GM19372 (cell line): ENCODE measurements at regions not wholly inside any gene's neighbourhood (a gene's known extent, or its start where the extent isn't known, plus 50 kb on each side); places are given as distances from the start of the nearest gene placed in this dataset.
"Not testable (repeated sequence)": the region's sequence is repeated elsewhere in the genome, so short reads cannot be mapped to it uniquely, and the experiment has no call there.

Experiments
- ATAC-seq: cut with Tn5 transposase; IDR thresholded peaks from one replicate; pipeline ENCODE4 v1.9.1; 2021; ENCODE audit warnings: mild to moderate bottlenecking, low read depth, moderate library complexity; ENCODE audit not compliant: unreplicated experiment

DNA sequence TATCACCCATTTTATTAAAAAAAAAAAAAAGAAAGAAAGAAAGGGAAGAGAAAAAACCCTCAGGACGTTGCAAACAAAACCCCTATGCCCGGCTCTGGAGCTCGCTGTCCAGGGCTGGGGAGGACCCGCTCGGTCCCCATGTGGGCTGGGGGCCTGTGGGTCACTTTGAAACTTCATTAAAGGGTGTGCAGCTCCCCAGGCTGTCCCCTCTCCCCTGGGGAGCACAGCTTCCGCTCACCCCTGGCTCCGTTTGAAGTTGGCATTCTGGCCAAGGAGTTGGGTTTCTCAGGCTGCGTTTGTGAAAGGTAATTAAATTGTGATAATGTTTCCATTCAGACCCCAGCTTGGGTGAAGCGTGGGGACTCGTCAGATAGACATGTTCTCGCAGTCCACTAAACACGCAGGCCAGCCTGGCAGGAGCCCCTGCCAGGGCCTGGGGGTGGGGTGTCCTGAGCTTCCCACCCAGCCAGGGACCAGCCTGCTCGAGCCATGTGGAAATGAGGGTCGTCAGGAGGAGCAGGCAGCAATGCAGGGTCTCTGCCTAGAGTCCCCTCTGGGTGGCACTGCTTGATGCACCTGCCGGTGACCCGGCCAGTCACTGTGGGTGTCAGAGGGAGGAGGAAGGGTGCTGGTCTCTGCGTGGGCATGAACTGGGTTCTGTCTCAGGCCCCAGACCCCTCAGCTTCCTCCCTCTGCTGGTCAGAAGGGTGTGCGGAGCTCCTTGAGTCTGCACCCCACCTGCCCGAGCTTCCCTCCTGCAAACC, 166.2 kb downstream of the INHBB start:
- ATAC-seq = no peak

DNA sequence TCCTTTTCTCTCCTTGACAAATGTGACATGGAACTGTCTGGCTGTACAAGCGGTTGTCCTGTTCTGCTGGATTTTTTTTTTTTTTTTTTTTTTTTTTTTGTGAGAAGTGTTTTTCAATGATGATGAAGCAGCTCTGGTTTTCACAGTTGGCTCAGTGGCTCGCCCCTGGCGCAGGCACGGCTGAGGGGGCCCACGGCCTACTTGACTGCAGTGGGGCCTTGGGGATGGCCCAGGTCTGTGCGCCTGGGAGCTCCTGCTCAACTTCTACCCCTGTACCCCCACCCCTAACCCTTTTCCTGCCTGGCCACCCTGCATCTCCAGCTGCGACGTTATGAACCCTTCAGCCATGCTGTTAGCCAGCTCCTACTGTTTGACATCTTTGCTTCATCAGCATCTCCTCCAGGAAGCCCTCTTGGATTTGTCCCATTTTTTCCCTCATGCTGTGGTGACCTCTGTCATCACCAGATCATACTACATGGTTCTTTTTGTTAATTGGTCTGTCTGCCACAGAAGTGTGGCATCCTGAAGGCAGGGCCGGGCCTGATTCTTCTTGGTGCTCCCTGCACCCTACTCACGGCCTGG, 167.9 kb downstream of the INHBB start:
- ATAC-seq = no peak

DNA sequence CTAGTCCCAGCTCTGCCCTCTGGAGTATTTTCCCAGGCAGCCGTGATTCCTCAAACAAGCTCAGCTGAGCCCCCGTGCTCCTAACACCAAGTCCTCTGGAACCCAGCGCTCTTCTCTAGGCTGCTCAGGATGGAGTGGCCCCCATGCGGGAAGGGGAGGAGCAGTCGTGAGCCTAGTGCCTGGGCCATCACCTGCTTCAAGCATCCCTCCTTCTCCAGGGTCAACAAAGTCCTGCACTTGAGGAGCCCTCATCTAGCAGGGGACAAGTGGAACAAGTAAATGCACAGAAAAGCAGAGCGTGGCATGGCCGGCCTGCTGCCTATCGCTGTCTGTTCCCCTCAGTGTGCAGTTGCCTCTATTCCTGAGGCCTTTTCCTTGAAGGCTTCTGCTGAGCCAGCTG, 168.6 kb downstream of the INHBB start:
- ATAC-seq = no peak

DNA sequence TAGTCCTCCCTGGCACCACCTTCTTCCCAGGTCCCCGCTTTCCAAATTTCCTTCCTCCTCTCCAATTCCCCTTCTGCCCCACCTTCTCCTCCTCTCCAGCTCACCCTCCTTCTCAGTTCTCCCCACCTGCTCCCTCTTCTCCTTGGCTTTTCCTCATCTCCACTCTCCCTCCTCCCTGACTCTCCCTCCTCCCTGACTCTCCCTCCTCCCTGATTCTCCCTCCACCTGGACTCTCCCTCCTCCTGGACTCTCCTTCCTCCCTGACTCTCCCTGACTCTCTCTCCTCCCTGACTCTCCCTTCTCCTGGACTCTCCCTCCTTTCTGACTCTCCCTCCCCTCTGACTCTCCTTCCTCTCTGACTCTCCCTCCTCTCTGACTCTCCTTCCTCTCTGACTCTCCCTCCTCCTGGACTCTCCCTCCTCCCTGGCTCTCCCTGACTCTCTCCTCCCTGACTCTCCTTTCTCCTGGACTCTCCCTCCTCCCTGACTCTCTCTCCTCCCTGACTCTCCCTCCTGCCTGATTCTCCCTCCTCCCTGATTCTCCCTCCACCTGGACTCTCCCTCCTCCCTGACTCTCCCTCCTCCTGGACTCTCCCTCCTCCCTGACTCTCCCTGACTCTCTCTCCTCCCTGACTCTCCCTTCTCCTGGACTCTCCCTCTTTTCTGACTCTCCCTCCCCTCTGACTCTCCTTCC, 169.3 kb downstream of the INHBB start:
- not testable (repeated sequence) for ATAC-seq

DNA sequence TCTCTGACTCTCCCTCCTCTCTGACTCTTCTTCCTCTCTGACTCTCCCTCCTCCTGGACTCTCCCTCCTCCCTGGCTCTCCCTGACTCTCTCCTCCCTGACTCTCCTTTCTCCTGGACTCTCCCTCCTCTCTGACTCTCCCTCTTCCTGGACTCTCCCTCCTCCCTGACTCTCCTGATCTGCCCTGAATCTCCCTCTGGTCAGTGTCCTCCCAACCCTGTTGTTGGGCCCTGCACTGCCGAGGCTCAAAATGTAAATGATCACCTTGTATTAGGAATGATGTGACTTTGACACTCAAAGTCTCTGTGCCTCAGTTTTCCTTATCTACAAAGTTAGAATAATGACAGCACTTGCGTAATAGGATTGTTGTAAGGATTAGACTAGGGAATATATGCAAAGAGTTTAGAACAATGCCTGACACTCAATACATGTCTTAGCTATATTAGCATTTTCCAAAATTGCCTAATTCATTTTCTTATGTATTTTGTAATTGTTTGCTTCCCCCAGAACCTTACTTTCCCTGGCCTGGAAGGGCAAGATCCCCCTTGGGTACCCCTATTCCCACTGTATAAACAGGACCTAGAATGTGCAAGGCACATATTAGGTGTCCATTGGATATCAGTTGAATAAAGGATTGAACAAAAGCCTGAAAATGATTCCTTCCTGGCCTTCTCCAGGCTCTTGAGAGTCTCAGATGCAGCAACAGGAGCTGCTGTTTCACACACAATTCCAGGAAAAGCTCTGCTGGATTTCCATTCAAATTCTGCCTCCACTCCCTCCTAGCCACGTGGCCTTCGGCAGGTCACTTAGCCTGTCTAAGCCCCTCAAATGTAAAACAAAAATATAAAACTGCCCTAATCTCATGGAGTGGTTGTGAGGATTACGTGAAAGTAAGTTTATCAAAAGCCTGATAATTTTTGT, 170.1 kb downstream of the INHBB start:
- no peak for ATAC-seq

DNA sequence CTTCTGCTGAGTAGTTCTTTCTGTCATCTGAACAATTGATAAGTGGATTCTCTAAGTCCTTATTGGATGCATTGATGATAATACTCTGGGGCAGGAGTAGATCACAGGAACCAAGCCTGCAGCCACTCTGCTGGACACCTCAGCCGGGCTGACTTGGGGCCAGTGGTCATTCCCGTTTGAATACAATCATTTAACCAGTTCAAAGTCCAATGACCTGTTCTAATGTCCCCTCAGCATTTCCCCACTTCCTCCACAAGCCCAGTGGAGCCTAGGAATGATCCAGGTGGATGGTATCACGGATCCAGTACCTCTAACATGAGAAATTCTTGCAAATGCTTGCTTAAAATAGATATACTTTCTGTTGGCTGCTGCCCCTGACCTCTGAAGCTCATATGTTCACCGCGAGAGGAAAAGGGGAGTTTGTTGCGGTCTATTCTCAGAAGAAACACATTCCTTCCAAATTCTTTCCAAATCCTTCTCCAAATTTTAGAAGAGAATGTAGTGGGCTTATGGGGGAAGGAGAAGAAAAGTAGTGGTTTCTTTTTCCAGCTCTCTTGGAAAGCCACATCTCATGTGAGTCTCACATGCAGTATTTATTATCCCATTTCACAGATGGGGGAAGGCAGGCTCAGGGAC, 170.9 kb downstream of the INHBB start:
- no peak for ATAC-seq

DNA sequence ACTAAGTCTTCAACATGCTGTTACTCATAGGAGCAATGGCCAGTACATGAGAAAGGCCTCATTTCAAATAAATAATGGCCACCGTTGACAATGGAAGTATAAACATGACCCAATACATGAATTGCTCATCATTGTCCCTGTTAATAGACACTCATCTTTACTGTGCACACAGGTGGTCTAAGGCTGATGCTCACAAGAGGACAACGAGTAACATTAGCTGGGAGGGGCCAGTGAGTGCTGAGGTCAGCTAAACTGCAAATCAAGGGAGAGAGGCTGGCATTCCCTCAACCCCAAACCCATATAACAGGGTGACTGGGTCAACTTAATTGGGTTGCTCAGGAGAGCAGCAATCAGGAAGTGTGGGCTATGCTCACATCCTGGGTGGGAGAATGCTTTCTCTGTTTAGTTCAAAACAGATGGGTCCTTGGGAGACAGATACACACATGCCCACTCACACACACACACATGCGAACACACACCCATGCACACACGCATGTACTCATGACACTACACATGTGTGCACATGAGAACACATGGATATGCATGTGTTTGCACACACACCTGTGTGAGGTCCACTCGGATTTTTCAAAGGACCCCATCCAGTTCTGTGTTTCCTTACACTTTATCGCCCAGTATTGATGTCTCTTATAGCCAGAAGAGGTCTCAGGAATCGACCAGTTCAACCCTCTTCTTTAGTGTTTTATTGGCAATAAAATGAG, 172.0 kb downstream of the INHBB start:
- ATAC-seq = no peak

DNA sequence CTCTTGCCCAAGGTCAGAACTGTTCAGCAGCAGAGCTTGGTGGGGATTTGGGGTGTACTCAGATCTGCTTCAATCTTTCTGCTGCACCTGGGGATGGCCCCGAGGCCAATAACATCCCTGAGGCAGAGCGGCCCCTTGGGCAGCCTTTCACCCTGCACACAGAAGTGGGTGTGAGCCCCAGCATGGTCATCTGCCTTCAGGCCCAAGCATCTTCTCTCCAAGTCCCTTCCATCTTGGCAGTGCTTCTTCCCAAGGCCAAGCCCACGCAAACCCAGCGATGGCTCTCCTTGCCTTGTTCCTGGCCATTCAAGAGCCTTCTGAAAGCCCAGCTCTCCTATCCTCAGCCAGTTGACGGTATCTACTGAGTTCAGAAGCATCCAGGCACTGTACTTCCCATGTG, 172.9 kb downstream of the INHBB start:
- ATAC-seq = no peak

DNA sequence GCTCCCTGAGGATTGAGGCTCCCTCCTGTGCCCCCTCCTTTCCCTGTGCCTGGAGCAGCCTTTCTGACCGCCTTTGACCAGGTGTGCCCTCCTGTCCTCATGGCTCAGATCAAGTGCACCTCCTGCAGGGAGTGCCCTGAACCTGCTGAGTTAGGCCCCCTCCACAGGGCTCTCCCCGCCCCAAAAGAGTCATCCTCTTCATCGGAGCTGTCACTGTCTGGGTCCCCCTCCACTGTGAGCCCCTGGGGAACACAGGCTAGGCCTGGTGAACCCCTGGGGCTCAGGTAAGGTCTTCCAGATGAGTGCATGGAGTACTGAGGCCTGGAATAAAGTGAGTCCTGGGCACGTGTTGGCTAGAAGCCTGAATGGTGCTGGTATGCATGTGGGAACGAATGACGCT, 173.5 kb downstream of the INHBB start:
- no peak for ATAC-seq

DNA sequence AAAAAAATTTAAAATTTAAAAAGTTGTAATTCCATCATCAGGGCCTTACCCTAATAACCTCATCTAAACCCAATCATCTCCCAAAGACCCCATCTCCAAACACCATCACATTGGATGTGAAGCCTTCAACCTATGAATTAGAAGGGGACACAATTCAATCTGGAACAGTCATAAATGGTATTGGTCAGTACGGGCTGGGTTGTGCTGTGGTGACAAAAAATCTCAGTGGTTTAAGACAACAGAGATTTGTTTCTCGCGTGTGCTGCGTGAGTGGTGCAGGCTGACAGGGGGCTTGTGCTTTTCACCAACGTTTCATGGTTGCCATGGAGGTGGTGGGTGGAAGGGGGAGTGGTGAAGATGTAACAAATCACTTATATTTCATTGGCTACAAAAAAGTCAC, 174.5 kb downstream of the INHBB start:
- no peak for ATAC-seq

DNA sequence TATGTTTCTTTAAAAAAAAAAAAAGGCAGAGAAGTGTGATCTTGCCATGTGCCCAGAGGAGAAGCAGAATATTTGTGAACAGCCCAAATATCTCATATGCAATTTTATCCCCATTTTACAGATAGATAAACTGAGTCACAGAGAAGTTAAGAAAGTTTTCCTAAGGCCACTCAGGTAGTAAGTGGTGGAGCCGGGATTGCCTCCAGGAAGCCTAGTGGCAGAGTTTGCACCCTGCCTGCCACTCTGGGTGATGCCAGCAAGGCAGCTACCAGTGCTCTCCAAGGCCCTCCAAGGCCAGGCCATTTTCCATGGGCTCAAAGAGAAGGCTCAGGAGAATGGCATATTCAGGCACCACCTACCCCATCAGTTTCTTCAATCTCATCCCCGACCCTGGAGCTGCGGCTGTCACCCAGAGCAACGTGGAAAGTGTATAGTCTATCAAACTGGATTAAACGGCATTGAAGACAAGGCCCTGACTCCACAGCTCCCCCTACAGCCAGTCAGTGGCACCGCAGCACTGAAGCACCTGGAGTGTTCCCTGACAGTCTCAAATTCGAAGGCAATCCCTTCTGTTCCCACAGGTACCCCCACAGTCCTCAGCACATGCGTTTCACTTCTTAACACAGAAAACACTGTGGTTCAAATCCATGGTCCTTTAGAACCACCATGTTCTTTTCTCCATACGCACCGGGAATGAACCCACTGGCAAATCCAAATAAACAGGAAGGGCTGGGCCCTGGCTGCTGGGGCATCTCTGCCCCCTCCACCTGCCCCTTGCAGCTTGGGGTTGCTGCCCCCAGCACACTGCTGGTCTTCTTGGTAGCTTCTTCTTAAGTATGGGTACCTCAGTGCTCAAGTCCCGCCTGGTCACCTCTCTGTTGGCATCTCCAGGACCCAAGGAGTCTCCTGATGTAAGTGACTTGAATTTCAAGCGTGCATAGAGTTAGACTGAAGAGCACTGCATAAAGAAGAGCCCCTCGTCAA, 175.3 kb downstream of the INHBB start:
- no peak for ATAC-seq

DNA sequence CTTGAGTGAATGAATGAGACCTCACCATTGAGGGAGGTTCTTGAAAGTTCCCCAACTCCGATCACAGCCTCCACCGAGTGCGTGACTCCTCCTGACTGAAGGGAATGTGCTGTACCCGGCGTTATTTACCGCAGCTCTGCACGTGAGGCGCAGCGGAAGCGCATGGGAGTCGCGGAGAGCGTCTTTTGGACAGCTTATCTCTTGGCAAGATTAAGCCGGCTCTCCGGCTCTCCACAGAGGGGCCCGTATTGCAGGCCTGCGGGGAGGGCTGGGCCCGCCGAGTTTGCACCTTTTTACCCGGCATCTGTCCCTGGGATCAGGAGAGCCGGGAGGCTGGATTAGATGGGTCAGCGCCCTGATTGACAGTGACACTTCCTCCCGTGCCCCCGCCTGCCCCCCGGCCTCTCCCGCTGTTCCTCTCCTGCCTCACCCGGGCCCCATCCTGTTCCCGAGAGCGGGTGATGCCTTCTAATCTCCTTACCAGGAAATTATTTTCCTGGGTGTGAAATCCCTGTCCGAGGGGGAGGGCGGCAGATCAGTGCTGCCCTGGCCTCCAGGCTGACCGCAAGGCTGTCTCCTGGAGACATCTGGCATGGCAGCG, 176.3 kb downstream of the INHBB start:
- no peak for ATAC-seq

DNA sequence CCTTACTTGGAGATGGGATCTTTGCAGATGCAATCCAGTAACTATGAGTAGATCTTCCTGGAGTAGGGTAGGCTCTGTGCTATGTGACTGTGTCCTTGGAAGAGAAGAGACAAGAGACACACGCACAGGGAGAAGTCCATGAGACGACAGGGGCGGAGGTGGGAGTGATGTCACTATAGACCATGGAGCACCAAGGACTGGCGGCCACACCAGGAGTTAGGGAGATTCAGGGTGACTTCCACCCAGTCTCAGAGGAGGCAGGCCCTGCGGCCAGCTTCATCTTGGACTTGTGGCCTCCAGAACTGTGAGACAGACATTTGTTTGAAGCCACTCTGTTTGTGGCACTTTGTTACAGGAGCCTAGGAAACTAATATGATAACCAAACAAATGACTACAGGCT, 177.8 kb downstream of the INHBB start:
- no peak for ATAC-seq

DNA sequence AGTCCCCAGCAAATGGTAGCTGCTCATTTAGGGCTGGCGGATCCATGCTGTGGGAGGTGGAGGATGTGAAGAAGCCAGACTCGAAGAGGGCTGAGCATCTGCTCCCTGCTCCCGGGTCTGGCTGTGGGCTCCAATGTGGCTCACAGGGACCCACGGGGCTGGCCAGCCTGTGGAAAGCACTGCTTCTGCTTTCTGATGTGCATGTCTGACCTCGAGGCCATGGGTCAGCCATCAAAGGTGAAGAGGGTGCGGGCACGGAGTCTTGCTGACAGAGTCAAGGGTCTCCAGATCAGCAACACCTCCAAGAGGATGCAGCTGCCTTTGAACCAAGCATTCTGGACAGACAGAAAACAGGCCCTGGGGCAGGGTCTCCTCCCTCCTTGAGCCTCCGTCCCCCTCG, 178.2 kb downstream of the INHBB start:
- no peak for ATAC-seq

DNA sequence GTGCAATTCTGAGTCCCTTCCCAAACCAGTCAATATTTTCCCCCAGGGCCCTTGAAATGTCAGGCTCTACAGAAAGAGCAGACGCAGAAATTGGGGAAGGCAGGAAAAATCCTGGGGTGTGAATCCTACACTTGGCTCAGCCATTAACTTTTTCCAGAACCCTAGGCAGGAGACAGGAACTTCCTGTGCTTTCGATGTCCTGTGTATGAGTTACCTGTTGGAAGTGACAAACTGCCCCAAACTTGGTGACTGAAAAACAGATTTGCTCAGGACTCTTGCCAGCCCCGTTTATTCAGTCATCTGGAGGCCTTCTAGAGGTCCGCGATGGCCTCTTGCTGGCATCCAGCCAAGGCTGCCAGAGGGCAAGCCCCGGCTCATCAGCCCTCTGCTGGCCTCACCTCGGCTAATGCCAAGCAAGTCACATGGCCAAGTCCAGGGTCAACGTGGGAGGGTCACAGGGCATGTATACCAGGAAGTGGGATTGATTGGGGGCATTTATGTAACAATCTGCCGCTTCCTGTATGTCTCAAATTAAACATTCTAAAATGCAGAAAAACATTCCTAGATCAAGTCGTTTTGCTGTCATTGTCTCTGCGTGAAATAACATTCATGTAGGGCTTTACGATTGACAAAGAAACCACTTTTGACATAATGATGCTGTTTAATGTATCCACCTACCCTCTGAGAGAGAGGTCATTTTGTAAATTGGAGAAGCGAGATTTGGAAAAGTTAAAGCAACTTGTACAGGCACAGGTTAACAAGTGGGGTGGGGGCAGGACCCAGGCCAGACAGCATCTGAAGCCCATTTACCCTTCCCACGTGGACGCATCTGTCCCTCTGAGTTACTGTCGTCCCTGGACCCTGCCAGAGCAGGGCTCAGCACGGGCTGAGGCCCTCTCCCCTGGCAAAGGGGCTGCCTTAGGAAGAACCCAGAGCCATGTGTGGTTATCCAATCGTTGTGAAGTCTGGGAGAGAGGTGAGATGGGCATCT, 179.4 kb downstream of the INHBB start:
- ATAC-seq = no peak

DNA sequence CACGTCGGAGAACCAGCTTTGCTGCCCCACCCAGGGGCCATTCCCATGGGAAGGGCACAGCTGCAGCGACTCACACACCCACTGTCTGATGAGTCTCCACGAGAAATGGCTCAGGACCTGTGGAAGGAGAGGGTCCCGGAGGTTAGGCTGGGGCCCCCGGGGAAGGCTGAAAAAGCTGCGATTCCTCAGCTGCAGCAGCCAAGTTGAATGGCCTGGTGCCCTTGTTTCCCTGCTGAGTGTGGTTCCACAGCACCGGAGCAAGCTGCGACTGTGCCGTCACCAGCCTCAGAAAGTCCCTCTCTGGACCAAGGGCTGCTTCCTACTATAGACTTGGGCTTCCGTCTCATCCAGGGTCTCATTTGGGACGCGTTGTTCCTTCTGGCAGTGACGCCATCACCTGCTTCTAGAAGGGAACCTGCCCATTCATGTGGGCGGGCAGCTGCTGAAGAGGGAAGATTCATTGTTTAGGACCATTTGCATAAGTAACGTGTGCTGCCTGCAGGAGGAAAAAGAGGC, 180.2 kb downstream of the INHBB start:
- no peak for ATAC-seq
